Left renal pelvis (tissue), 4 donors: ENCODE measurements at regions not wholly inside any gene's neighbourhood (a gene's known extent, or its start where the extent isn't known, plus 50 kb on each side); places are given as distances from the start of the nearest gene placed in this dataset.

Source experiments
- DNase-seq, 4 donors: peaks; one replicate each; pipeline ENCODE4 v3.0.0-alpha.2; 2013; ENCODE audit warnings: low read depth in 4 of 4, low spot score in 3 of 4

DNA sequence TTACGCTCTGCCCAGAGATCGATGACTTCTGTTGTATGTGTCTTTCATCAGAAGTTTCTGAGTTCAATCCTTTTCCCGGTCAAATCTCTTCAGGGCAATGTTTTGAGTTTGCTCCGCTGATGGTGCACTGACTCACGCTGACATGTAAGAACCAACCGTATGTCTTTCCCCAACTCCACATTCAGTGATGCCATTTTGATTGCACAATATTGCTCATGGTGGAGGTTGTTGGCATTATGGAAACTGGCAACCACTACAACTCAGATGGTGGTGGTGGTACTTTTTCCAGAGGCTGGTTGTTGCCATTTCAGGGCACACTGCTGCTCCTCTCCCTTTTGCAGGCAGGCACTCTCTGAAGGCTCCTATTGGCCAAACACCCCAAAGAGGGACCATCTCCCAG is 751.5 kb downstream of the DCDC2C start:
- DNase-seq: no peak

GRCh38 chr2:4455486-4456155 is 752.2 kb downstream of the DCDC2C start:
- no peak for DNase-seq

- no peak for DNase-seq
These were observed 761.4 kb downstream of the DCDC2C start for GRCh38 chr2:4464634-4465266.

DNA sequence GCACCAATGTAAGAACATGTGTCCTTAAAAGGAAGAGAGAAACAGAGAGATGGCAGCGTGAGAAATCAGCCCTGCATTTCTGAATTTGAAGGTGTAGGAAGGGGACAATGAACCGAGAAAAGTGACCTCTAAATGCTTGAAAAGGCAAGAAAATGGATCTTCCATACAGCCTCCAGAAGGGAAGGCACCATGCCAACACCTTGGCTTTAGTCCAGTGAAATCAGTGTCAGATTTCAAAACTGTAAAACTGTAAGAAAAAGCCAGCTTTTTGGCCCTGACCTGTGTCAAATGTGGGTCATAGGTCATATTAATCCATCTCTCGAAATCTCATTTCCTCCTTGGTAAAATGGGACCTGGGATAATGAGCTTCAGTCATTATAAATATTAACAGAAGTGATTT is 762.3 kb downstream of the DCDC2C start:
- no peak for DNase-seq

DNA sequence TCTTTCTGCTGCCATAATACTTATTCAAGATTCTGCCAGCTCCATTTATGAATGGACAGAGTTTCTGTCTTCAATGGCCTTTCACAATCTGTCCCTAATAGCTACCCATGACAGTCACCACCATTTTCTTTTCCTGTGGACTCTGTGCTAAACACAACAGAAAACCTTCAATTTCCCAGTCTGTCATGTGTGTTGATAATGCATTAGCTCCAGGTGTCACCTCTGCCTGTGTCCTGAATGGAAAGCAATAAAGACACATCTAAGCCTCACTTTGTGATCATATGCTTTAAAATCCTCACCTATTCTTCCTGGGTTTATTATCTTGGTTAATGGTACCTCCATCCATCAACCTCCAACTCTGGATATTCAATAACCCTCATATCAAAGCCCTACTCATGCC is 772.2 kb downstream of the DCDC2C start:
- no peak for DNase-seq

GRCh38 chr2:4483050-4483449 is 779.7 kb downstream of the DCDC2C start:
- no peak for DNase-seq

DNA sequence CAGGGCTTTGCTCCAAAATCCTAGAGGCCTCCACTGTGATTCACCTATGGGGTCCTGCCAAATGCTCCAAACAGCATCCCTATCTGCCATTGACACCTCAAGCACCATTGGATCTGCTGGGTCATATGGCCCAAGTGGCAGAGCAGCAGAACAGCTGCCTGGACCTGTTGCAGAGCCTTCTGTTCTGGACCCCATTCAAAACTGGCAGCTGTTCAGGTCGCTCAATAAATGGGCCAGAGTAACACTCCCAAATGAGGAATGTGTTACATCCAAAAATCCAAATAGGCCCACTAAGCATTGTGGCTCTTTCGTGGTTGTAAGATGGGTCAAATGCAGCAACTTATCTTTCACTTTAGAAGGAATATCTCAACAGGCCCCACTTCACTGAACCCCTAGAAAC is 783.6 kb downstream of the DCDC2C start:
- DNase-seq: no peak

GRCh38 chr2:4499316-4500030 is 796.1 kb downstream of the DCDC2C start:
- no peak for DNase-seq

GRCh38 chr2:4501525-4501924 is 798.1 kb downstream of the DCDC2C start:
- DNase-seq: no peak

GRCh38 chr2:4502230-4502843 is 799.0 kb downstream of the DCDC2C start:
- no peak for DNase-seq

DNA sequence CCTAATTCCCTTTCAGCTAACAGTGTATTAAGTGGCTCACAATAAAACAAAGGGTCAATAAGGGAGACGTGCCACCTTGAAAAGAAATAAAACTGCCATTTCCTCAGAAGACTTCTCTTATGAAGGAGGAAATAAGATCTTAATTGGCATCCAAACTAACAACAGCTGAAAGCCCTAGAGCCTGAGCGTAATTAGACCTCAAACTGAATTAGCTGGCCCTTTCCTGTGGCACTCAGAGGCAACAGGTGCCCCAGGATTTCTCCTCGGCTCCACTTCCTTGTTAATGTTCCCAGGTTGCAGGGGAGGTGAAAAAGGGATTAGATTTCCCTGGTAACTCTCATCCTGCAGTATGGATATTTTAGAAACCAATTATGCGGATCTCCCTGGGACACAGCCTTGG is 804.3 kb downstream of the DCDC2C start:
- DNase-seq: no peak

GRCh38 chr2:4515871-4516761 is 812.7 kb downstream of the DCDC2C start:
- no peak for DNase-seq

DNA sequence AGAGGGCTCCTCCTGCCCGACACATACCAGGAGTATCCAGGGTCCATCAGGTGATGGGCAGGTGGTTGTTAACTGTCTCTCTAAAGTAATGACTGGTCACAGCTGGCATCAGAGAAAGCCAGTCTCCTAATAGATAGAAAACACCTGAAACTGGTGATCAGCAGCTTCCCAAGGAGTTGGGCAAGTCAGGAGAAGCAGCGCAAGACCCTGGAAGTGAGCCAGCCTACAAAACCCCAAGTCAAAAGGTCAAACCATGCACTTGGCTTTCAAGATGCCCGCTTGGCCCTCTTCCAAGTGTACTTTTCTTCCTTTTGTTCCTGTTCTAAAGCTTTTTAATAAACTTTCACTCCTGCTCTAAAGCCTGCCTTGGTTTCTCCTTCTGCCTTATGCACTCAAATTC is 815.2 kb downstream of the DCDC2C start:
- no peak for DNase-seq

GRCh38 chr2:4522498-4523421 is 819.4 kb downstream of the DCDC2C start:
- no peak for DNase-seq

GRCh38 chr2:4527416-4527815 is 824.0 kb downstream of the DCDC2C start:
- DNase-seq: no peak

- DNase-seq: no peak
These were observed 824.9 kb downstream of the DCDC2C start for GRCh38 chr2:4528246-4528645.

DNA sequence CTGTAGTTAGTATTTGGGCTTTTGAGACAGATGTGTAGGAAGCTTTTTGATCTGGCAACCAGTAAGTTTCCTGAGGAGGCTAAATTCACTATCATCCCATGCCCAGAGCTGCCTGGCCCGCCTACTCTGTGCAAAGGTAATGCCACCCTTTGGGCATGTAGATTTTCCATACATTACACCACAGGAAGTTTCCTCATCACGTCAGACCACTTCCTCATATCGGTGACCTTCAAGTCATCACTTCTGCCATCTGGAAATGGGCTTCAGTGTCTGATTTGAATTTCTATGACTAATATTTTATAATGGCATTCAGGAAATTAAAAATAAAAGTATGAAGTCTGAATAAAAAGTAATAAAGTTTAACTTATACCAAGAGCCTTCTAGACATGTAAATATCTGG is 825.4 kb downstream of the DCDC2C start:
- DNase-seq: no peak

- no peak for DNase-seq
These were observed 826.4 kb downstream of the DCDC2C start for GRCh38 chr2:4529738-4530137.

GRCh38 chr2:4530231-4530630 is 826.9 kb downstream of the DCDC2C start:
- DNase-seq: no peak

- DNase-seq: no peak
These were observed 830.4 kb downstream of the DCDC2C start for GRCh38 chr2:4533806-4534205.
